Stimulated activated CD4-positive, alpha-beta T cell treated with anti-CD3 and anti-CD28 coated beads, Interleukin-2, amount 100 ng/mL, for 24 hours (primary cell): ENCODE measurements at regions not wholly inside any gene's neighbourhood (a gene's known extent, or its start where the extent isn't known, plus 50 kb on each side); places are given as distances from the start of the nearest gene placed in this dataset.

Experiments
- DNase-seq, 2 donors: peaks; one replicate each; pipeline ENCODE4 v3.0.0-alpha.2; 2020

- DNase-seq, result no peak
Observed at GRCh38 chr16:61313931-61314330, 722.3 kb downstream of the CDH8 start.

GRCh38 chr16:61309386-61309785, 726.9 kb downstream of the CDH8 start:
- no peak for DNase-seq

- no peak for DNase-seq
Observed at GRCh38 chr16:61306204-61306603, 730.0 kb downstream of the CDH8 start.

GRCh38 chr16:61296814-61297213, 739.4 kb downstream of the CDH8 start:
- DNase-seq, result no peak

GRCh38 chr16:61296305-61296704, 739.9 kb downstream of the CDH8 start:
- no peak for DNase-seq

GRCh38 chr16:61295311-61295710, 740.9 kb downstream of the CDH8 start:
- no peak for DNase-seq

GRCh38 chr16:61289141-61289540, 747.1 kb downstream of the CDH8 start:
- no peak for DNase-seq

GRCh38 chr16:61277849-61278248, 758.4 kb downstream of the CDH8 start:
- no peak for DNase-seq

GRCh38 chr16:61274211-61274610, 762.0 kb downstream of the CDH8 start:
- no peak for DNase-seq

- no peak for DNase-seq
Observed at GRCh38 chr16:61270726-61271125, 765.5 kb downstream of the CDH8 start.

GRCh38 chr16:61263400-61263799, 772.8 kb downstream of the CDH8 start:
- DNase-seq, result no peak

GRCh38 chr16:61261315-61261714, 774.9 kb downstream of the CDH8 start:
- DNase-seq, result no peak

- DNase-seq, result no peak
Observed at GRCh38 chr16:61246592-61246991, 789.6 kb downstream of the CDH8 start.

GRCh38 chr16:61243954-61244353, 792.3 kb downstream of the CDH8 start:
- no peak for DNase-seq

GRCh38 chr16:61237884-61238485, 798.3 kb downstream of the CDH8 start:
- no peak for DNase-seq

- DNase-seq, result no peak
Observed at GRCh38 chr16:61233713-61234112, 802.5 kb downstream of the CDH8 start.

- DNase-seq, result no peak
Observed at GRCh38 chr16:61228371-61228770, 807.9 kb downstream of the CDH8 start.

- no peak for DNase-seq
Observed at GRCh38 chr16:61215605-61216004, 820.6 kb downstream of the CDH8 start.

- DNase-seq, result no peak
Observed at GRCh38 chr16:61214780-61215179, 821.5 kb downstream of the CDH8 start.

- no peak for DNase-seq
Observed at GRCh38 chr16:61210076-61210475, 826.2 kb downstream of the CDH8 start.

GRCh38 chr16:61195006-61195405, 841.2 kb downstream of the CDH8 start:
- DNase-seq, result no peak

- no peak for DNase-seq
Observed at GRCh38 chr16:61194573-61194972, 841.7 kb downstream of the CDH8 start.

- DNase-seq, result no peak
Observed at GRCh38 chr16:61182391-61182790, 853.8 kb downstream of the CDH8 start.

GRCh38 chr16:61181982-61182381, 854.3 kb downstream of the CDH8 start:
- no peak for DNase-seq

- no peak for DNase-seq
Observed at GRCh38 chr16:61179561-61179960, 856.7 kb downstream of the CDH8 start.

- no peak for DNase-seq
Observed at GRCh38 chr16:61165797-61166196, 870.4 kb downstream of the CDH8 start.
